IgD-negative memory B cell (primary cell): ENCODE measurements at regions not wholly inside any gene's neighbourhood (a gene's known extent, or its start where the extent isn't known, plus 50 kb on each side); places are given as distances from the start of the nearest gene placed in this dataset.
A peak's percentile ranks its signal among the peaks of the same experiment; 100 is the strongest.

ENCODE experiments used
- H3K27ac Mint-ChIP-seq, 3 donors: one replicate each; pipeline ENCODE4 v1.8.0; 2020 to 2022; ENCODE audit warnings: mild to moderate bottlenecking in 3 of 3, mixed read lengths in 3 of 3, moderate library complexity in 1 of 3
- H3K27me3 Mint-ChIP-seq: one replicate; pipeline ENCODE4 v1.8.0; 2021; ENCODE audit warnings: mixed read lengths
- H3K36me3 Mint-ChIP-seq: one replicate; pipeline ENCODE4 v1.8.0; 2020; ENCODE audit warnings: mild to moderate bottlenecking, mixed read lengths
- H3K4me1 Mint-ChIP-seq, 3 donors: one replicate each; pipeline ENCODE4 v1.8.0; 2020 to 2022; ENCODE audit warnings: mixed read lengths in 3 of 3, mild to moderate bottlenecking in 1 of 3
- H3K4me3 Mint-ChIP-seq, 4 donors: one replicate each; pipeline ENCODE4 v1.8.0; 2020 to 2022; ENCODE audit warnings: mild to moderate bottlenecking in 4 of 4, mixed read lengths in 4 of 4, moderate library complexity in 3 of 4
- H3K9me3 Mint-ChIP-seq, 3 donors: one replicate each; pipeline ENCODE4 v1.8.0; 2020 to 2021; ENCODE audit warnings: mixed read lengths in 3 of 3, mild to moderate bottlenecking in 1 of 3

GRCh38 chr22:26994801-26995200 lies 337.4 kb downstream of the MIAT start:
- Mint-ChIP-seq H3K4me3 (no peak overlapping the region), H3K27ac (no peak overlapping the region), H3K4me1 (peaks cover 0 to 6% (median 0%) of the 10 kb centered on the region in 3 donors), H3K36me3 (no peaks in the 10 kb centered on the region), H3K9me3 (peaks cover 0 to 4% (median 3%) of the 10 kb centered on the region in 3 donors), H3K27me3 (peaks cover 1% of the 10 kb centered on the region)

GRCh38 chr22:26995235-26995634 lies 337.8 kb downstream of the MIAT start:
- Mint-ChIP-seq H3K27me3 (peaks cover 1% of the 10 kb centered on the region), H3K4me1 (peaks cover 0 to 6% (median 0%) of the 10 kb centered on the region in 3 donors), H3K4me3 (no peak overlapping the region), H3K9me3 (peaks cover 0 to 4% (median 2%) of the 10 kb centered on the region in 3 donors), H3K27ac (no peak overlapping the region), H3K36me3 (no peaks in the 10 kb centered on the region)

- Mint-ChIP-seq H3K4me3 (no peak overlapping the region), H3K4me1 (no peaks in the 10 kb centered on the region), H3K9me3 (peaks cover 0 to 4% (median 0%) of the 10 kb centered on the region in 3 donors), H3K27ac (no peak overlapping the region), H3K36me3 (no peaks in the 10 kb centered on the region), H3K27me3 (peaks cover 1% of the 10 kb centered on the region)
Observed at GRCh38 chr22:26996154-26996553, 338.8 kb downstream of the MIAT start.

GRCh38 chr22:26998129-26998528 lies 340.7 kb downstream of the MIAT start:
- Mint-ChIP-seq H3K36me3 (no peaks in the 10 kb centered on the region), H3K9me3 (peaks cover 0 to 4% (median 0%) of the 10 kb centered on the region in 3 donors), H3K4me1 (peaks cover 0 to 2% (median 0%) of the 10 kb centered on the region in 3 donors)

GRCh38 chr22:26998716-26999115 lies 341.3 kb downstream of the MIAT start:
- no peak overlapping the region for H3K4me3 Mint-ChIP-seq
- H3K4me1 Mint-ChIP-seq, result peaks cover 0 to 2% (median 0%) of the 10 kb centered on the region in 3 donors
- no peak overlapping the region for H3K27ac Mint-ChIP-seq
- peaks cover 0 to 4% (median 0%) of the 10 kb centered on the region in 3 donors for H3K9me3 Mint-ChIP-seq
- no peaks in the 10 kb centered on the region for H3K36me3 Mint-ChIP-seq
- no peaks in the 10 kb centered on the region for H3K27me3 Mint-ChIP-seq

More at GRCh38 chr22:26998129-26998528, 340.7 kb downstream of the MIAT start:
- Mint-ChIP-seq H3K27ac (no peak overlapping the region), H3K27me3 (no peaks in the 10 kb centered on the region), H3K4me3 (peak overlapping the region in 1 of 4 donors; percentile 36)

GRCh38 chr22:27003297-27003696 lies 345.9 kb downstream of the MIAT start:
- H3K4me3 Mint-ChIP-seq, result no peak overlapping the region
- H3K4me1 Mint-ChIP-seq, result peaks cover 0 to 2% (median 0%) of the 10 kb centered on the region in 3 donors
- H3K27ac Mint-ChIP-seq, result no peak overlapping the region
- no peaks in the 10 kb centered on the region for H3K36me3 Mint-ChIP-seq
- H3K27me3 Mint-ChIP-seq, result no peaks in the 10 kb centered on the region
- peaks cover 0 to 4% (median 0%) of the 10 kb centered on the region in 3 donors for H3K9me3 Mint-ChIP-seq

GRCh38 chr22:27004434-27004833 lies 347.0 kb downstream of the MIAT start:
- Mint-ChIP-seq H3K4me1 (peaks cover 0 to 2% (median 0%) of the 10 kb centered on the region in 3 donors), H3K9me3 (peaks cover 0 to 3% (median 0%) of the 10 kb centered on the region in 3 donors)

GRCh38 chr22:27008454-27008853 lies 351.1 kb downstream of the MIAT start:
- Mint-ChIP-seq H3K9me3 (no peaks in the 10 kb centered on the region), H3K36me3 (no peaks in the 10 kb centered on the region), H3K4me3 (no peak overlapping the region), H3K27me3 (peaks cover 2% of the 10 kb centered on the region), H3K27ac (no peak overlapping the region), H3K4me1 (no peaks in the 10 kb centered on the region)

More at GRCh38 chr22:27004434-27004833, 347.0 kb downstream of the MIAT start:
- Mint-ChIP-seq H3K36me3 (no peaks in the 10 kb centered on the region), H3K27ac (peak overlapping the region in 1 of 3 donors; percentile 42), H3K27me3 (no peaks in the 10 kb centered on the region), H3K4me3 (no peak overlapping the region)

GRCh38 chr22:27011133-27011532 lies 353.7 kb downstream of the MIAT start:
- no peaks in the 10 kb centered on the region for H3K9me3 Mint-ChIP-seq
- peaks cover 2% of the 10 kb centered on the region for H3K27me3 Mint-ChIP-seq
- H3K4me1 Mint-ChIP-seq, result no peaks in the 10 kb centered on the region
- no peak overlapping the region for H3K4me3 Mint-ChIP-seq
- H3K27ac Mint-ChIP-seq, result peak overlapping the region in 1 of 3 donors; percentile 10
- no peaks in the 10 kb centered on the region for H3K36me3 Mint-ChIP-seq

GRCh38 chr22:27011717-27012116 lies 354.3 kb downstream of the MIAT start:
- Mint-ChIP-seq H3K9me3 (no peaks in the 10 kb centered on the region), H3K27me3 (peaks cover 2% of the 10 kb centered on the region), H3K36me3 (no peaks in the 10 kb centered on the region), H3K27ac (no peak overlapping the region), H3K4me1 (no peaks in the 10 kb centered on the region), H3K4me3 (no peak overlapping the region)

- H3K27me3 Mint-ChIP-seq, result peaks cover 5% of the 10 kb centered on the region
- H3K36me3 Mint-ChIP-seq, result peaks cover 2% of the 10 kb centered on the region
- no peak overlapping the region for H3K27ac Mint-ChIP-seq
- peaks cover 0 to 6% (median 2%) of the 10 kb centered on the region in 3 donors for H3K9me3 Mint-ChIP-seq
- H3K4me1 Mint-ChIP-seq, result no peaks in the 10 kb centered on the region
- H3K4me3 Mint-ChIP-seq, result no peak overlapping the region
Observed at GRCh38 chr22:27019827-27020226, 362.4 kb downstream of the MIAT start.

GRCh38 chr22:27022274-27022895 lies 365.0 kb downstream of the MIAT start:
- H3K9me3 Mint-ChIP-seq, result peaks cover 0 to 6% (median 2%) of the 10 kb centered on the region in 3 donors
- H3K27ac Mint-ChIP-seq, result no peak overlapping the region
- H3K4me1 Mint-ChIP-seq, result no peaks in the 10 kb centered on the region
- no peak overlapping the region for H3K4me3 Mint-ChIP-seq
- peaks cover 6% of the 10 kb centered on the region for H3K27me3 Mint-ChIP-seq
- peaks cover 2% of the 10 kb centered on the region for H3K36me3 Mint-ChIP-seq

- H3K36me3 Mint-ChIP-seq, result peaks cover 2% of the 10 kb centered on the region
- peaks cover 6% of the 10 kb centered on the region for H3K27me3 Mint-ChIP-seq
- no peak overlapping the region for H3K4me3 Mint-ChIP-seq
- no peaks in the 10 kb centered on the region for H3K4me1 Mint-ChIP-seq
- H3K9me3 Mint-ChIP-seq, result peaks cover 0 to 4% (median 2%) of the 10 kb centered on the region in 3 donors
- H3K27ac Mint-ChIP-seq, result no peak overlapping the region
Observed at GRCh38 chr22:27022896-27023361, 365.5 kb downstream of the MIAT start.

- Mint-ChIP-seq H3K36me3 (no peaks in the 10 kb centered on the region), H3K27me3 (peaks cover 6% of the 10 kb centered on the region), H3K27ac (no peak overlapping the region), H3K4me1 (no peaks in the 10 kb centered on the region), H3K4me3 (no peak overlapping the region), H3K9me3 (peaks cover 1 to 3% (median 2%) of the 10 kb centered on the region in 3 donors)
Observed at GRCh38 chr22:27023591-27023990, 366.2 kb downstream of the MIAT start.

GRCh38 chr22:27024982-27025381 lies 367.6 kb downstream of the MIAT start:
- no peaks in the 10 kb centered on the region for H3K4me1 Mint-ChIP-seq
- no peaks in the 10 kb centered on the region for H3K36me3 Mint-ChIP-seq
- H3K27me3 Mint-ChIP-seq, result peaks cover 6% of the 10 kb centered on the region
- no peak overlapping the region for H3K27ac Mint-ChIP-seq
- no peak overlapping the region for H3K4me3 Mint-ChIP-seq
- peaks cover 0 to 6% (median 0%) of the 10 kb centered on the region in 3 donors for H3K9me3 Mint-ChIP-seq

GRCh38 chr22:27028093-27028492 lies 370.7 kb downstream of the MIAT start:
- peaks cover 0 to 6% (median 0%) of the 10 kb centered on the region in 3 donors for H3K9me3 Mint-ChIP-seq
- no peak overlapping the region for H3K27ac Mint-ChIP-seq
- peaks cover 0 to 1% (median 0%) of the 10 kb centered on the region in 3 donors for H3K4me1 Mint-ChIP-seq
- peaks cover 6% of the 10 kb centered on the region for H3K27me3 Mint-ChIP-seq
- no peak overlapping the region for H3K4me3 Mint-ChIP-seq
- H3K36me3 Mint-ChIP-seq, result no peaks in the 10 kb centered on the region
